HG03378 (cell line): ENCODE measurements at regions not wholly inside any gene's neighbourhood (a gene's known extent, or its start where the extent isn't known, plus 50 kb on each side); places are given as distances from the start of the nearest gene placed in this dataset.

ENCODE experiments used
- ATAC-seq: cut with Tn5 transposase; IDR thresholded peaks from one replicate; pipeline ENCODE4 v1.9.1; 2021; ENCODE audit warnings: mild to moderate bottlenecking, moderate library complexity; ENCODE audit not compliant: unreplicated experiment

DNA sequence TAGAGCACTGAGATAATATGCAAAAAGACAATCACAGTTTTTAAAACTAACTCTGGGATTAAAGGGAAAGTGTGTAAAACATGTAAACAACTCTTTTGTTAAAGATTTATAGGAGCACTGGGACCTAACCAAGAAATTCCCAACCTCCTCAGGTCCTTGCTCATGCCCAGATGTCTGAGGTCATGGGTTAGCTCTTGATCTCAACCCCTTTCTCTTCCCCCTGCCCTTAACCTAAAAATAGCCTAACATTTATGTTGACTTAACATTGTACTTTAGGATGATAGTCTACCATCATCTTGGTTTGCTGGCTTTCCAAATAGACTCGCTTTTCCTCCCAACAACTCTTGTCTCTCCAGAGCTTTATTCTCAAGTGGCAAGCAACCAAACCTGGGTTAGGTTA is 258.2 kb upstream of the FAT3 start:
- ATAC-seq, result no peak

DNA sequence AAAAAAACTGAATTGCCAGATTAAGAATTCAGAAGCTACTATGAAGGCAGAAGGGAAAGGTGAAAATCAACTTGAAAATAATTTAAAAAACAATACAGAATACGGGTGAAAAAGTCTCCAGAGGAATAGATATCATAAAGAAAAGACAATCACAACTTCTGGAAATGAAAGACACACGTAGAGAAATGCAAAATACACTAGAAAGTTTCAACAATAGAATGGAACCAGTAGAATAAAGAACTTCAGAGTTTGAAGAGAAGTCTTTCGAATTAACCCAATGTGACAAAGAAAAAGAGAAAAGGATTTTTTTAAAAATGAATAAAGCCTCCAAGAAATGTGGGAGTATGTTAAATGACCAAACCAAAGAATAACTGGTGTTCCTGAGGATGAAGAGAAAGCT is 263.8 kb upstream of the FAT3 start:
- ATAC-seq, result no peak

DNA sequence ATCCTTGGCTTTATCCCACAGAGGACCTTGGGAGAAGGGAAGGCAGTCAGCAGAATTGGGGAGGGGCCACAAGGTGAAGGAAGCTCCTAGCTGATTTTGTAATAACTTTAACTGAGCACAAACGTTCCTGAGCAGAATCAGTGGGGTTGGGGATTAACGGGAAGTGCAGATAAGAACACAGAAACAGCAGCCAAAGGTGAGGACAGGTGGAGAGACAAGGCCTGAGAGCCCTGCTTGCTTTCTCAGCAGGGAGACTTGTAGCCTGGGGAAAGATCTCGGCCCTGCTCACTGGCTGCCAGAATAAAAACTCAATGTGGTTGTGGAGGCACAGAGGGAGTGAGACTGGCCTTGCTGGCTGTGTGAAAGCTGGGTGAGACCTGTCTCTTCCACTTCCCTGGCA is 265.2 kb upstream of the FAT3 start:
- ATAC-seq, result no peak

DNA sequence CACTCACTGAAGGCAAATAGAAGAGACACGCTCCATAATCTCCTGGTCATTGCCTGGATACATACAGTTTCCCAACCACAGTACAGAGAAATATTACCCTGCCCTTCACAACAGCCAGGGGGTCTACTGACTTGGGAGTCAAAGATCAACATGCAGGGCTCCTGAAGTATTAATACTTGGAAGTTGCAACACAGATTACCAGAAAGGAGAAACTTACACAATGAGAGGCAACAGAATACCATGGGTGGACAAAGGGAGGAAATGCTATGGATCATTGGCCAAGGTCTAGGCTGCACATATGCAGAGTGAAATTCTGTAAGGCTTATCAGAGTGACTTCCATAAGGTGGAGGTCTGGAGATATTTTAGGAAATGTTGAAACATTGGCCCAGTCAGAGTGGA is 267.9 kb upstream of the FAT3 start:
- ATAC-seq, result no peak

DNA sequence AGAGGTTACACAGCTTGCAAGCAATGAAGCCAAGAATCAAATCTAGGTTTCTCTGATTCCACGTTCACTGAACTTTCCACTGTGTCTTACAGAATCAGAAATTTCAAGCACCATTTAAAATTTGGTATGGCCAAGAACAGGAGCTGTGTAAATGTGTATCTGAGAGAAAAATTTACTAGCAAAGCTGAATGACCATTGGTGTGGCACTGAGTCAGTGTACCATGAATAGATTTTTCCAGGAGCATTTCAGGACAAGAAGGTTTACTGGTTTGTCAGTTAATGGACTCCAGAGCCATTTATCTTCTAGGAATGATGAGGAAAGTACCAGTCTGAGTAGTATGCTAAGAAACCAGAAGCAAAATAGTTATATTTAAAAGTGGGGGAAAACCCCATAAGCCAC is 269.4 kb upstream of the FAT3 start:
- ATAC-seq, result no peak

DNA sequence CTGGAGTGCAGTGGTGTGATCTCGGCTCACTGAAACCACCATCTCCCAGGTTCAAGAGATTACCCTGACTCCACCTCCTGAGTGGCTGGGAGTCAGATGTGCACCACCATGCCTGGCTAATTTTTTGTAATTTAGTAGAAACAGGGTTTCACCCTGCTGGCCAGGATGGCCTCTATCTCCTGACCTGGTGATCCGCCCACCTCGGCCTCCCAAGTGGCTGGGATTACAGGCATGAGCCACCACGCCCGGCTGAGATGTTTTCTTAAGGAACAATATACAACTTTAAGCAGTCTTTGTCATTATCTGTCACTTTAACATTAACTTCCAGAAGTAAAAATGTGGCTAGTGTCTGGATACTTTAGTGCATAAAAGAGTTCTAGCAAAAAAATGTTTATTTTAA is 272.6 kb upstream of the FAT3 start:
- no peak for ATAC-seq

DNA sequence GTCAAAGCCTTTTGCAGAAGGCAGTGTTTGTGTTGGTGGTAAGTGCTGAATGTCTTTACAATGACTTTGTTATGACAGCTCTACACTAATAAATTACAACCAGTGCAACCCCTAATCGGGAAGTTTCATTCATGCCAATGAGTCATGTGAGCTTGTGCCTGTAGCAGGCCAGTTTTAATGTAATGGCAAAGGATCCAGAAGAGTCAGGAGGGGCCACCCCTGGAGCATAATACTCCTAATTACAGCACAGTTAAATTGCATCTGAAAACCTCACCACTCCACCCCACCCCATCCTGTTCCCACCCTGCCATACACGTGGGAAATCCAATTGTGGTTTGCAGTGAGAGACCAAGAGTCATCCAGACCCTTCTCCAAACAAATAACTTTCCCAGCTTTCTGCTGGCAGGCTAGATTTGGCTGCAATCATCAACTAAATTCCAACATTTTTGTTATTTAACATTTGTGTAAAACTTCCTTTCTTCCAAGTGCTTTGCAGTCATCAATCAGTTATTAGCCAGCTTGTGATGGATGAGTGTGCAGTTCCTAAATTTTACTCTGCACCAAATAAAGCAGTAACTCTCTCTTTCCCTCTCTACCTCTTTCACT is 277.3 kb upstream of the FAT3 start:
- ATAC-seq, result no peak

DNA sequence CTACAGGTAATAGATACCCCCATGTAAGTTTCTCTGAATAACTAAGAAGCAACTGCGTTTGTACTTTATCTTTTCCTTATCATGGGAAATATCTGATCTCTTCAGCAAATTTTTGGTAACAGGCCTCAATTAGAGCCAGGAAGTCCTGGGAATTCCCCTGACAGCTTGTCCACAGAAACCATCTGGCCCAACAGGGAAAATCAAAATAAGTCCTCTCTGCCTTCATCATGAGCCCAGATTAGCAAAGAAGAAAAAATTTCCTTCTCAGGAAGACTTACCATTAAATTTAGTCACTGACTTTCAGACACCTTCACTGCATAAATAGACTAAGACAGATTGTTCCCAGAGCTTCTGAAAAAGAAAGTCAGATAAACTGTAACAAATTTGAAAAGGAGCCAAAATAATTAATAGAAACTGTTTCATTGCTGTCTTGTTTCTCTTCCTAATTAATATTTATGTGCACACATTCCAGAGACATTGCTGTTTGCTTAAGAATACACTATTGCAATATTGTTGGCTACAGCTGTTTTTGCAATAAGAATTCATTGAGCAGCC is 278.1 kb upstream of the FAT3 start:
- no peak for ATAC-seq

DNA sequence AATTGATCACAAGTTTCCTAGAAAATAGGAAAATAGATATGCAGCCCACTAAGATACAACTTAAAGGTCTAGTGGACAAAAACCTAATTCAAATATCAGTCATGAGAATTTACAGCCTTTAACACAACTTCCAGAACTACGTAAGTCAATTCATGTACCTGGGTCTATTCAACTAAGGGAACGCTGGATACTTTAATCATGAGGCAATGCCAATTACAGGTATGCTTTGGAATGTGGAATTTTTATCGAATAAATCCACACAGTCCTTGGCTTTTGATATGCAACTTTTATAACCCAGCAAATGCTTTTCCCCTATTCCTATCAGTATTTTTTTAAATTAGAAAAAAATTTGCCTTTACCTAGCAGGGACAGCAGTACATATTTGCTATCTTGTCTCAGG is 289.5 kb upstream of the FAT3 start:
- no peak for ATAC-seq

DNA sequence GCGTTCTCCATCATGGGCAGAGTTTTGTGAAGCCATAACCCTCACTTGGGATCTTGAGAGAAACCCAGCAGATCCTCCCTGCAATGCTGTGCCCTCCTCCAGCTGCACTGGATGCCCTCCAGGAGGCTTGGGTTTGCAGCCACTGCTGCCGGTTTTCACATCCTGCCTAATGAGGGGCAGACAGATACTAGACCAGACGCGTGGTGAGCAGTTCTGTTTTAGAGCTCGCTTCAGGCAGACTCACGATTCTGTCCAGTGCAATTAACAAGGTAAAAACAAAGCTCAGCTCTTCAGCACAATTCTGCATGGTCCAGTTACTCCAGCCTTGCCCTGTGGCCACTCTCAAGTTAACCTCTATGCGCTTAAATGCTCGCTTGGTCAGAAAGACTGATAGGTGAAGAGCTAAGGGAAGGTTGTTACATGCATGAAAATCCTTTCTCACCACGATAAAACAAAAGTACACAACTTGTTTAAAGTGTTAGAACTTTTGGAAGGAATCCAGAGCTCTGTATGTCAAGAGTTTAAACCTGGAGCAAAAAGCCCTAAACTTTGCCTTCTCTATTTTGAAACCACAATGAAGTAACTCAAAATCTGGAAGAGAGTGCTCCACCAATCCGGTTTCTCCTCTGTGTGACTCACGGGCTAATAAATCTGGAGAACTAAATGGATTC is 292.3 kb upstream of the FAT3 start:
- no peak for ATAC-seq

DNA sequence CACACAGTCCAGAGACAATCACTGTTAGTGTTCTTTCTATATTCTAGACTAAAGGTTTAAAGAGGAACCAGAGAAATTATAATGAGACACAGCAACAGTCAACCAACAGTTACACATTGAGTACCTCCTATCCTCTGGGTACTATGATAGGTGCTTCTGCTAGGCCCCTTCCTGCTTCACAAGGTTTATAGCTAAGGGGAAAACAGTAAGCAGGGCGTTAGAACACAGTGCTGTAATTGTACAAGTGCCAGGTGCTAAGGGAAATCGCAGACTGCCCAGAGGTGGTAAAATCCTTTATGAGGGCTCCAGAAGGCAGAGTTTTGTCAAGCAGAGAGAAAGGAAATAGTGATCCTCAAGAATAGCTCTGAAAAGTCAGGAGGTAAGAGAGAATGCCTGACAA is 297.2 kb upstream of the FAT3 start:
- no peak for ATAC-seq

DNA sequence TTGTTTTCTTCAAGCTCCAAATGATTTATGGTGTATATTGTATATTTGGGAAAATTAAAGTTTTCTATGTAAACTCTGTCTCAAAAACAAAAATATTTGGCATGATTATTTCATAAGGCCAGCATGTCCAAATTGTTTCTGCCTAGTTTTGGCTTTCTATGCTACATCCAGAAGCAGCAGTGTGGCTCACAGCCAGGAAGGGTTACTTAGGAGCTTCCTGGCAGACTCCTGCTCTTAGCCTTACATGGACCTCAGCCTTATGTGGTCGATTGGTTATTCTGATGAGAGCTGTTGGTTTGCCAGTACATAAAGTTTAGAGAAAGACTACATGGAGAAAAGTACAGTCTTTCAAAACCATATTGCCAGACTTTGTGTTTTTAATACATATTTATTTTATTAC is 297.7 kb upstream of the FAT3 start:
- ATAC-seq, result no peak

DNA sequence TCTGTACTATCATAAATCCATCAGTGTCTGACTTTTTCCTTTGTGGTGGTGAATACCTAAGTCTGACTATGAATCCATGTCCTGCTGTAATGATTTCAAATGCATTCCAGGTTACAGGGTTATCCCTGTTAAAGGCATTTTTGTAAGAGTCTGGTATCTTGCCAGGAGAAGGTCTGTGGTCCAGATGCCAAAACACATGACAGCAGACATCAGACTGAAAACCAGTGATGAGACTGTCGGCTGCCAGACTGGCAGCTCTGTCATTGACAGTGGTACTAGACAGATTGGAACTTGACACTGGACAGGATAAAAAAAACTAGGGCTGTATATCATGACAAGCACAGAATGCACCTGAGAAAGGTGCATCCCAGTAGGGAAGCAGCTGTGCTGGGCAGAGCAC is 301.8 kb upstream of the FAT3 start:
- no peak for ATAC-seq

DNA sequence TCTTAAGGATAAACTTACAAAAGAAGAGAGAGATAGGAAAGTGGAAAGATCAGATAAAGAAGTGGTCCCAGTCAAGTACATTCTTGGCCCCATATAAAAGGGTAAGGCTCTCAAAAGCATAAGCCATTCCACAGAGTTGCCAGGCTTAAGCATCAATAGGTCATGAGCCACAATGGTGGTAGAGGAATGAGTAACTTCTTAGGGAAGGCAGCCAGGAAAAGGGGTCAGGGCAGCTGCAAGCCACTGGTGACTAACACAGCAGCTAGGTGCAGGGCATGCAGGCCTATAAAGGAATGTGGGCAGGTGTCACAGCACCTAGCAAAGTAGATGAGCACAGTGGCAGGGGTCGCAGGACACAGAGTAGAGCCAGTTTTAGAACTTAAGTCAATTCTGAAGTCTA is 302.6 kb upstream of the FAT3 start:
- no peak for ATAC-seq

DNA sequence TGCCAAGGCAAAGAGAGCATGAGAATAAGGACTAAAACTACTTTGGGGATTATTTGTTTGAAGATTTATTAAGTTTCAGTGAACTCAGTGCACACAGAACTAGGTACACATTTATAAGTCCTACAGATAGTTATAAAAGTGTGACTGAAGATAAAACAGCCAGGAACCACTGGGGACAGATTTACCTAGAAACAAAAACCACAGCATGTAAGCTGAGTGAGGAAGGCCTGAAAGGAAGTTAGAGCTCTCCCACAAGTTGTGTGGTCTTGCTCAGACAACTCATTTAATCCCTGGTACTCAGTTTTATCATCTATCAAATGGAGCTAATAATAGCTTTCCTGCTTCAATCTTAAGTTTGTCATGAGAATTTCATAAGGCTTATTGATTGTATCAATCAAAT is 311.2 kb upstream of the FAT3 start:
- no peak for ATAC-seq

DNA sequence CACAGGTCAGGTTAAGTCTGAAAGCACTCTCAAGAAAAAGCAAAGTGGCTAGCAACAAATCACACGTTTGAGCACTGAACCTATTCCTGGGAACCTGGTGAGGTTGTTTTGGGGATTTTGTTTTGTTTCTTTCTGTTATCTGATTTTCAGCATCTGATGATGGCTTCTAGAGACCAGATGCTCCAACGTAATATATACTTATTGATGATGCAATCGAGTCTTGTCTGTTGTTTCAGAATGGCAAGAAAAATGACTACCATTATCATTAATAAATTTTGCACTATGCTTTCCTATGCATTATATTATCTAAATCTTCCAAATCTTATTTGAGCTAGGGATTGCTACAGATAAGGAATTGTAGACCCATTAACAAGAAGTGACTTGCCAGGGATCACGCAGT is 312.3 kb upstream of the FAT3 start:
- ATAC-seq, result no peak

DNA sequence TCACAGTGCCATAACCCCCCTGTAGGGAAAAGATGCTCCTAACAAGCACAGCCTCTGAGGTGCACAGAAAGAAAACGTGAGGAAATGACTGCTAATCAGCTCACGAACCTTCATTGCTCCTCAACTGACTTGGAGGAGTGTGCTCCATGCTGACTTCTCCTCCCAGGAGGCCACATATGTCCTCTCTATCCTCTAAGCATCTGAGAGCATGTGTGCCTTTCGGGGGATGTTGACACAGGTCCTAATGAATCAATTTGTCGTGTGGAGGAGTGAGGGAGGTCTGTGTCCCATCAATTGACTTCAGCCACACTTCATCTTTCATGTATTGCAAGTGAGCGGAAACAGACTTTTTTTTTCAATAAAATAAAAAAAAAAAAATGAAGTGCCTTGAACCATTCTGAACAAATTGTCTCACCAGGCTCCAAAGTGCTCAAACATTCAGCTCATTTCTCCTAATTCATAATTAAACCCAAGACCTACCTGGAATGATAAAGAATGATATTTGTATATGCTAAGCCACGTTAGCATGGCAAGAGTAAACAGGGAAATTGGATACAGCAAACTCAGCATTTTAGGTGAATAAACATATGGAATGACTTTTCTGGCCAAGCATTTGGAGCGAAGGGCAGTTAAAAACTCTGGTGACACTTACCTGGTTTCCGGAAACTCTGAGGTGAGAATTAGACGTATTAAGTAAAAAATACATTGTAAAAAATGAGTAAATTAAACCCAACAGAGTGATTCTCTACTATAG is 317.6 kb upstream of the FAT3 start:
- no peak for ATAC-seq

DNA sequence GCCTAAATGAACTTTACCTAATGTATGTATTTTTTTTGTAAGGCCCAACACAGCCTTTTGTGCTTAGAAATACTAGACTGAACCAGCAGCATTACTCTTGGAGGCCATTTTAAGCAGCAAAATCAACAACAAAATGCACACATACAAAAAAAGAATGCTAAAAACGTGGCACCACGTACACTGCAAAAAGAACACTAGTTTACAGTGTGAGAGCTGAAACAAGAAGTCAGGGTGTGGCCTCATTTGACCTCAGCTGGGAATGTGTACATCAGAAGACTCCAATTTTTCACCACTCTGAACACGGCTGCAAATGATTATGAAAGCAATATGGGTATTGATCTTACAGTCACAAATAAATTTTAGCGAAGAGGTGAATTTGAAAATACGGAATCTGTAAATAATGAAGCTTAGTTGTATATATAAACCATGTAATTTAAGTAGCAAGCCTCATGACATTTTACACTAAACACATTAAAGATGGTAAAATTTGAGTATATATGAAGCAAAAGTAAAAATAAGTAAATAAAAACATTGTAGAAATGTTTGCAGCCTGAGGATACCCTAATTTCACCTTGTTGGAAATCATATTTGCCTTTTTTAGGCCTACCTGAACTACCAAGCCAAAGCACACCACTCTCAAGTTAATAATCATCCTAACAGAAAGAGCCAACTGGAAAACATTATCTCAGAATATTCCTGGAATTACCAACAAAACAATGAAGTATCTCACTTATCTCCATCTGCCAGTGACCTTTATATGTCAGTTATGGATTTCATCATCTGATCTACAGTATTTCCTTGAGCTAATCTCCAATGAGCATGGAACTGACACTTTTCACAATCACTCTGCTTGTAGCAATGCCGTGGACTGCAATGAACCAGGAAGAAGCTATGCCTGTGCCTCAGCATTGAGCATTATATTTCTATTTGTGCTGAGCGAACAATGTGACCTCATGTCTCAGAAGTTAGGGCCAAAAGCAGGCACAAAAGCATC is 319.5 kb upstream of the FAT3 start:
- ATAC-seq, result no peak

DNA sequence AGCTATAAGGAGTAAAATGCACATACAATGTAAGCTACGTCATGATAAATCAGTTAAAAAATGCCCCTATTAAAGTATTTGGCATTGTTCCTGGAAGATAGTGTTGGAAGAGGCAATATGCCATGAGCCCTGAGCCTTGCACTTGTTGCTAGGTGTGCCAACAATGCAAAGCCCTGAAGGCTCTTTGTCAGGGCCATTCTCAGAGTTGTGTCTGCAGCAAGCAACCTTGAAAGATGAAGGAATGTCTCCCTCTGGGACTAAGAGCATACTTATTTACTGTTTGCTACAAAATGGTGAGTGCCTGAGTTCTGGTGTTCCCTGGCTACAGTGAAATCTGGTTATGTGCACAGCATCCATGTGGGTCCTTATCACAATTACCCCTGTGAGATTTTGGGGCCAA is 322.3 kb upstream of the FAT3 start:
- no peak for ATAC-seq

DNA sequence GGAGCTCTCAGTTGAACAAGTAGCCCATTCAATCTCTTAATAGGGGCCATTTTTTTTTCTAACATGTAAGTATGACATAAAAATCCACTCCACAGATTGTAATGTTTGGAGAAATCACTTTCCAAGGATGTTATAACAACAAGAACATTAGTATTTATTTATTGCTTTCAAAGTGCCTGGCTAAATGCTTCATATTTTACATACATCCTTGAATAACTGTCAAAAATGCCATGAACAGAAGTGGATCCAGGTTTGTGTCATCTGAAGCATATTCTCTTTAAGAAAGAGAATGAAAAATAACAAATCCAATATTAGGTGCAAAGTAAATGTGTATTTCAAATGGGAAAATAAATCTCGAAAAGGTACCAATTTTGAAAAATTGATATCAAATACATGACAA is 344.0 kb upstream of the FAT3 start:
- no peak for ATAC-seq

DNA sequence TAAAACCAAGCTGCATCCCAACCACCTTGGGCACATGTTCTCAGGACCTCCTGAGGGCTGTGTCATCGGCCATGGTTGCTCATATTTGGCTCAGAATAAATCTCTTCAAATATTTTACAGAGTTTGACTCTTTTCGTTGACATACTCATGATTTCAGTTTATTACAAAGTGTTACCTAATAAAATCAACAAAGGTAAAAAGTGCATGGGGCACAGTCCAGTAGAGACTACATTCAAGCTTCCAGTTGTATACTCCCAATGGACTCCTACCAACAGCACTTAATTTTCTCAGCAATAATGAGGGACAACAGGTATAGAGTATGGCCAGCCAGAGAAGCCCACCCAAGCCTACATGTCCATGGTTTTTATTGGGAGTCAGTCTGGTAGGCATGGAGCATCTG is 347.9 kb upstream of the FAT3 start:
- ATAC-seq, result no peak
